Smooth muscle cell (in vitro differentiated cells): ENCODE measurements at regions not wholly inside any gene's neighbourhood (a gene's known extent, or its start where the extent isn't known, plus 50 kb on each side); places are given as distances from the start of the nearest gene placed in this dataset.
"Not testable (repeated sequence)": the region's sequence is repeated elsewhere in the genome, so short reads cannot be mapped to it uniquely, and the experiment has no call there.

Source experiments
- DNase-seq: peaks from one replicate; lab custom pipeline; 2025; ENCODE audit not compliant: unreplicated experiment; lab: John Stamatoyannopoulos, UW
- H2AFZ ChIP-seq: fragments of 200-600 bp; sonication (generic); 2 replicates; pipeline ENCODE4 v1.6.0; 2016; ENCODE audit warnings: antibody characterized with exemption, low read depth, mild to moderate bottlenecking
- H3F3A ChIP-seq: fragments of 200-600 bp; sonication (generic); 2 replicates; pipeline ENCODE4 v1.6.0; 2017; ENCODE audit warnings: antibody characterized with exemption, low read depth
- H3K27ac ChIP-seq: fragments of 200-600 bp; sonication (generic); 2 replicates; pipeline ENCODE4 v1.5.1; 2016; ENCODE audit warnings: low read depth, mild to moderate bottlenecking
- H3K27me3 ChIP-seq: fragments of 200-600 bp; sonication (generic); 2 replicates; pipeline ENCODE4 v1.6.1; 2016; ENCODE audit warnings: low read depth, mild to moderate bottlenecking
- H3K36me3 ChIP-seq: fragments of 200-600 bp; sonication (generic); 2 replicates; pipeline ENCODE4 v1.5.1; 2016; ENCODE audit warnings: low read depth
- H3K4me1 ChIP-seq: fragments of 200-600 bp; sonication (generic); 2 replicates; pipeline ENCODE4 v1.5.1; 2016; ENCODE audit warnings: low read depth
- H3K4me2 ChIP-seq: fragments of 200-600 bp; sonication (generic); 2 replicates; pipeline ENCODE4 v1.6.0; 2016; ENCODE audit warnings: mild to moderate bottlenecking
- H3K4me3 ChIP-seq: fragments of 200-600 bp; sonication (generic); 2 replicates; pipeline ENCODE4 v1.5.1; 2016; ENCODE audit warnings: mild to moderate bottlenecking
- H3K79me2 ChIP-seq: fragments of 200-600 bp; sonication (generic); 2 replicates; pipeline ENCODE4 v1.6.0; 2016; ENCODE audit warnings: low read depth, mild to moderate bottlenecking
- H3K9ac ChIP-seq: fragments of 200-600 bp; sonication (generic); 2 replicates; pipeline ENCODE4 v1.6.0; 2016; ENCODE audit warnings: low read depth
- H3K9me3 ChIP-seq: fragments of 200-600 bp; sonication (generic); replicated peaks from 2 replicates; pipeline ENCODE4 v1.5.1; 2016; ENCODE audit warnings: low read depth
- H4K20me1 ChIP-seq: fragments of 200-600 bp; sonication (generic); 2 replicates; pipeline ENCODE4 v1.6.0; 2016; ENCODE audit warnings: low read depth
- CTCF ChIP-seq: fragments of 200-600 bp; sonication (generic); IDR thresholded peaks from 2 replicates; pipeline ENCODE4 v1.5.1; 2017; ENCODE audit warnings: borderline replicate concordance, mild to moderate bottlenecking, antibody characterized with exemption; ENCODE audit not compliant: insufficient read depth, poor library complexity, severe bottlenecking
- WGBS: methylation state at CpG from one replicate; pipeline ENCODE4 v1.1.7; 2016; ENCODE audit warnings: low lambda C conversion rate; 5-methylcytosine and 5-hydroxymethylcytosine counted together

GRCh38 chr10:21285207-21285606 lies 240.3 kb downstream of the SKIDA1 start:
- Histone ChIP-seq H3K4me3 (no peak overlapping the region), H3K36me3 (no peaks in the 10 kb centered on the region), H3K27ac (no peak overlapping the region), H3K4me1 (peaks cover 23% of the 10 kb centered on the region), H3K79me2 (no peaks in the 10 kb centered on the region), H4K20me1 (no peaks in the 10 kb centered on the region), H3K27me3 (no peaks in the 10 kb centered on the region), H3K9ac (no peak overlapping the region), H2AFZ (no peak overlapping the region), H3K9me3 (no peaks in the 10 kb centered on the region), H3F3A (peaks cover 3% of the 10 kb centered on the region), H3K4me2 (no peak overlapping the region)
- TF ChIP-seq CTCF = no peak
- WGBS = 48% methylated on average over 4 of the region's 4 CpGs
- no peak for DNase-seq

GRCh38 chr10:21284301-21284700 lies 241.2 kb downstream of the SKIDA1 start:
- Histone ChIP-seq H3K27me3 (no peaks in the 10 kb centered on the region), H2AFZ (no peak overlapping the region), H3F3A (peaks cover 3% of the 10 kb centered on the region), H3K9me3 (no peaks in the 10 kb centered on the region), H3K4me1 (peaks cover 18% of the 10 kb centered on the region), H3K4me3 (no peak overlapping the region), H3K36me3 (no peaks in the 10 kb centered on the region), H3K4me2 (no peak overlapping the region), H3K27ac (no peak overlapping the region), H3K9ac (no peak overlapping the region), H4K20me1 (no peaks in the 10 kb centered on the region), H3K79me2 (no peaks in the 10 kb centered on the region)
- 84% methylated on average over 2 of the region's 2 CpGs for WGBS
- no peak for DNase-seq
- TF ChIP-seq CTCF = no peak

- H3K79me2 ChIP-seq, H4K20me1 ChIP-seq, H3K36me3 ChIP-seq, H3K4me2 ChIP-seq, H3F3A ChIP-seq, H3K9ac ChIP-seq, H3K27me3 ChIP-seq, H3K27ac ChIP-seq, H2AFZ ChIP-seq, H3K9me3 ChIP-seq, DNase-seq, H3K4me3 ChIP-seq: not testable (repeated sequence)
- WGBS = 70% methylated on average over 6 of the region's 6 CpGs
- peaks cover 16% of the 10 kb centered on the region for H3K4me1 ChIP-seq
Observed at GRCh38 chr10:21283053-21283452, 242.4 kb downstream of the SKIDA1 start.

- no peak overlapping the region for H3K4me2 ChIP-seq
- H2AFZ ChIP-seq = no peak overlapping the region
- no peaks in the 10 kb centered on the region for H3K27me3 ChIP-seq
- H3F3A ChIP-seq = peaks cover 3% of the 10 kb centered on the region
- H3K9ac ChIP-seq = peak overlapping the region; percentile 14
- H3K4me3 ChIP-seq = no peak overlapping the region
- DNase-seq = no peak
- no peaks in the 10 kb centered on the region for H4K20me1 ChIP-seq
- TF ChIP-seq CTCF = no peak
- peak overlapping the region; percentile 63 for H3K27ac ChIP-seq
- 54% methylated on average over 8 of the region's 8 CpGs for WGBS
- peaks cover 16% of the 10 kb centered on the region for H3K4me1 ChIP-seq
- no peaks in the 10 kb centered on the region for H3K79me2 ChIP-seq
- H3K36me3 ChIP-seq = no peaks in the 10 kb centered on the region
- no peaks in the 10 kb centered on the region for H3K9me3 ChIP-seq
Observed at GRCh38 chr10:21281765-21282484, 243.6 kb downstream of the SKIDA1 start.
